ENCODE measurements at regions not wholly inside any gene's neighbourhood (a gene's known extent, or its start where the extent isn't known, plus 50 kb on each side); places are given as distances from the start of the nearest gene placed in this dataset.

- H3K36me3 ChIP-seq (ENCODE audit: low read depth) = no peaks in the 10 kb centered on the region
- no peak for DNase-seq
- no peaks in the 10 kb centered on the region for H3K9me3 ChIP-seq (ENCODE audit: insufficient read depth, low read depth)
- H2AFZ ChIP-seq = no peak overlapping the region
- no peaks in the 10 kb centered on the region for H3K4me1 ChIP-seq (replicated peaks; ENCODE audit: insufficient read depth)
- H3K27me3 ChIP-seq (ENCODE audit: insufficient read depth, low read depth) = no peaks in the 10 kb centered on the region
- H3F3A ChIP-seq (ENCODE audit: insufficient read depth, low read depth) = no peaks in the 10 kb centered on the region
- H3K79me2 ChIP-seq (ENCODE audit: low read depth) = no peaks in the 10 kb centered on the region
- TF ChIP-seq EZH2 (IDR thresholded peaks at IDR 0.05; ENCODE audit: low read depth) = no peak
- no peak for TF ChIP-seq CTCF (conservative IDR thresholded peaks at IDR 0.05)
- H3K9me2 ChIP-seq (ENCODE audit: insufficient read depth) = no peaks in the 10 kb centered on the region
- intact Hi-C loops (cut with micrococcal nuclease; ENCODE audit: unreplicated experiment) = loop anchor here (2.0 to 5.0 kb wide), 5 partner anchors 231 to 690 kb away; no protein-coding TSS in a partner anchor
- ChIA-PET POLR2A (ENCODE audit: unreplicated experiment) (no interaction called here), CTCF (interaction anchor here (0.5 to 0.6 kb wide), 2 partner anchors 232 to 495 kb away, joined by 3 read pairs; no protein-coding TSS in a partner anchor)
- no peak overlapping the region for H3K4me3 ChIP-seq
- H4K20me1 ChIP-seq (ENCODE audit: insufficient read depth) = no peaks in the 10 kb centered on the region
- H3K4me2 ChIP-seq = no peak overlapping the region
- BruUV-seq (replicated peaks) = no TSS peak
- H3K27ac ChIP-seq = no peak overlapping the region
Observed at GRCh38 chr14:60563113-60563512, 54.2 kb downstream of the SIX6 start.

- Histone ChIP-seq H3K79me2 (ENCODE audit: low read depth) (no peaks in the 10 kb centered on the region), H3K4me3 (no peak overlapping the region), H3K9me3 (ENCODE audit: insufficient read depth, low read depth) (no peaks in the 10 kb centered on the region), H2AFZ (no peak overlapping the region), H3F3A (ENCODE audit: insufficient read depth, low read depth) (no peaks in the 10 kb centered on the region), H3K9me2 (ENCODE audit: insufficient read depth) (no peaks in the 10 kb centered on the region), H3K27ac (no peak overlapping the region), H3K27me3 (ENCODE audit: insufficient read depth, low read depth) (no peaks in the 10 kb centered on the region), H3K36me3 (ENCODE audit: low read depth) (no peaks in the 10 kb centered on the region), H4K20me1 (ENCODE audit: insufficient read depth) (no peaks in the 10 kb centered on the region), H3K4me1 (replicated peaks; ENCODE audit: insufficient read depth) (no peaks in the 10 kb centered on the region), H3K4me2 (no peak overlapping the region)
- ChIA-PET CTCF (interaction anchor here (0.6 to 0.7 kb wide), 3 partner anchors 297 to 337 kb away, joined by 3 to 6 read pairs (median 3); partner anchors contain the start of gene PPM1A), POLR2A (ENCODE audit: unreplicated experiment) (interaction anchor here (0.6 kb wide), 1 partner anchor 313 kb away, joined by 5 read pairs; no protein-coding TSS in a partner anchor)
- DNase-seq = no peak
- no TSS peak for BruUV-seq (replicated peaks)
- TF ChIP-seq CTCF (conservative IDR thresholded peaks at IDR 0.05) (no peak), EZH2 (IDR thresholded peaks at IDR 0.05; ENCODE audit: low read depth) (no peak)
- intact Hi-C loops (cut with micrococcal nuclease; ENCODE audit: unreplicated experiment) = no loop called here
Observed at GRCh38 chr14:60565211-60565610, 56.3 kb downstream of the SIX6 start.

GRCh38 chr14:60566101-60566500 is 57.2 kb downstream of the SIX6 start:
- Histone ChIP-seq H3K4me3 (no peak overlapping the region), H3F3A (ENCODE audit: insufficient read depth, low read depth) (no peaks in the 10 kb centered on the region), H3K27me3 (ENCODE audit: insufficient read depth, low read depth) (no peaks in the 10 kb centered on the region), H3K9me2 (ENCODE audit: insufficient read depth) (no peaks in the 10 kb centered on the region), H3K9me3 (ENCODE audit: insufficient read depth, low read depth) (no peaks in the 10 kb centered on the region), H3K79me2 (ENCODE audit: low read depth) (no peaks in the 10 kb centered on the region), H4K20me1 (ENCODE audit: insufficient read depth) (no peaks in the 10 kb centered on the region), H3K36me3 (ENCODE audit: low read depth) (no peaks in the 10 kb centered on the region), H2AFZ (no peak overlapping the region), H3K4me2 (no peak overlapping the region), H3K27ac (no peak overlapping the region), H3K4me1 (replicated peaks; ENCODE audit: insufficient read depth) (no peaks in the 10 kb centered on the region)
- intact Hi-C loops (cut with micrococcal nuclease; ENCODE audit: unreplicated experiment) = no loop called here
- ChIA-PET POLR2A (ENCODE audit: unreplicated experiment) (interaction anchor here (0.6 kb wide), 1 partner anchor 464 kb away, joined by 3 read pairs; no protein-coding TSS in a partner anchor), CTCF (no interaction called here)
- no peak for TF ChIP-seq EZH2 (IDR thresholded peaks at IDR 0.05; ENCODE audit: low read depth)
- TF ChIP-seq CTCF (conservative IDR thresholded peaks at IDR 0.05) = no peak
- no peak for DNase-seq
- no TSS peak for BruUV-seq (replicated peaks)

Data from PC-9 (cell line).